ENCODE measurements at regions not wholly inside any gene's neighbourhood (a gene's known extent, or its start where the extent isn't known, plus 50 kb on each side); places are given as distances from the start of the nearest gene placed in this dataset.

DNA sequence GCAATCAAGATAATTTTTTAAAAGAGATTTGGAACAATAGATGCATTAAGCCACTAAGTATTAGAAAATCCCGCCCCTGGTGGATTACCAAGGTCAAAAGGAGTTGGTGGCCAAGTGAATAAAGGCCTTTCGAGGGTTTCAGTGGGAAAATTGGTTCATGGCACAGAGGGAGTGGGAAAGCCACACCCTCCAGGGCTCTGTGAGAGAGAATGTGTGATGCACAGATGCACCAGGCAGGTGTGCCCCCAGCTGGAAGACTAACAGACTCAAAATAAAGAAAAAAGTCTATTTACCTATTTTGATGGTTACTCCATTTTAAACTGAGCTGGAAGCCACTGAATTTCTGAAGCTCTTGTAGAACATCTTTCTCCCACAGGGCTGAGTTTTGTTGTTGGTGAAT is 278.0 kb downstream of the DRD1 start:
- no peak for DNase-seq (ENCODE audit: low read depth)
- no peak overlapping the region for H3K4me3 ChIP-seq (ENCODE audit: low read length)
- no peak for TF ChIP-seq CTCF (conservative IDR thresholded peaks at IDR 0.05; ENCODE audit: low read depth, low read length)

GRCh38 chr5:175163586-175164275 is 280.3 kb downstream of the DRD1 start:
- no peak for TF ChIP-seq CTCF (conservative IDR thresholded peaks at IDR 0.05; ENCODE audit: low read depth, low read length)
- no peak overlapping the region for H3K4me3 ChIP-seq (ENCODE audit: low read length)
- DNase-seq (ENCODE audit: low read depth): no peak

- TF ChIP-seq CTCF (conservative IDR thresholded peaks at IDR 0.05; ENCODE audit: low read depth, low read length): no peak
- DNase-seq (ENCODE audit: low read depth): no peak
- no peak overlapping the region for H3K4me3 ChIP-seq (ENCODE audit: low read length)
These were observed 281.9 kb downstream of the DRD1 start for GRCh38 chr5:175162036-175162435.

- no peak for DNase-seq (ENCODE audit: low read depth)
- no peak overlapping the region for H3K4me3 ChIP-seq (ENCODE audit: low read length)
- no peak for TF ChIP-seq CTCF (conservative IDR thresholded peaks at IDR 0.05; ENCODE audit: low read depth, low read length)
These were observed 284.0 kb downstream of the DRD1 start for GRCh38 chr5:175159956-175160355.

- DNase-seq (ENCODE audit: low read depth): no peak
- TF ChIP-seq CTCF (conservative IDR thresholded peaks at IDR 0.05; ENCODE audit: low read depth, low read length): no peak
These were observed 295.3 kb downstream of the DRD1 start for GRCh38 chr5:175148636-175149172.

GRCh38 chr5:175146733-175147132 is 297.2 kb downstream of the DRD1 start:
- H3K4me3 ChIP-seq (ENCODE audit: low read length): no peak overlapping the region
- no peak for DNase-seq (ENCODE audit: low read depth)
- no peak for TF ChIP-seq CTCF (conservative IDR thresholded peaks at IDR 0.05; ENCODE audit: low read depth, low read length)

More at GRCh38 chr5:175148636-175149172, 295.3 kb downstream of the DRD1 start:
- no peak overlapping the region for H3K4me3 ChIP-seq (ENCODE audit: low read length)

DNA sequence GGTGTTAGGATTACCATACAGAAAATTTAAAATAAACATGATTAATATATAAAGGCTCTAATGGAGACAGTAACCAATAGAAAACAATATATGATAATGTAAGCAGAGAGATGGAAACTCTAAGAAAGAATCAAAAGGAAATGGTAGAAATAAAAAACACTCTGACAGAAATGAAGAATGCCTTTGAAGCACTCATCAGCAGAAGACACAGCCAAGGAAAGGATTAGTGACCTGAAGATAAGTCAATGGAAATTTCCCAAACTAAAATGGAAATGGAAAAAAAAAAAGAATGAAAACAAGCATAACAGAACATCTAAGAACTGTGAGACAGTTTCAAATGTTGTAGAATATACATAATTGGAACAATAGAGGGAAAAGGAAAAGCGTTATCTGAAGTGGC is 302.6 kb downstream of the DRD1 start:
- no peak for TF ChIP-seq CTCF (conservative IDR thresholded peaks at IDR 0.05; ENCODE audit: low read depth, low read length)
- no peak for DNase-seq (ENCODE audit: low read depth)
- H3K4me3 ChIP-seq (ENCODE audit: low read length): no peak overlapping the region
